ENCODE measurements at regions not wholly inside any gene's neighbourhood (a gene's known extent, or its start where the extent isn't known, plus 50 kb on each side); places are given as distances from the start of the nearest gene placed in this dataset.
"Not testable (repeated sequence)": the region's sequence is repeated elsewhere in the genome, so short reads cannot be mapped to it uniquely, and the experiment has no call there.

- no peak for DNase-seq
- in situ Hi-C loops (cut with MboI; ENCODE audit: low pct_unique_long_range_greater_than_20kb, low sequenced_read_pairs) = no loop called here
Measured at GRCh38 chr10:3325954-3326750, 153.6 kb upstream of the PITRM1 start.

GRCh38 chr10:3324612-3325038 lies 152.0 kb upstream of the PITRM1 start:
- in situ Hi-C loops (cut with MboI; ENCODE audit: low pct_unique_long_range_greater_than_20kb, low sequenced_read_pairs) = no loop called here

GRCh38 chr10:3323865-3324498 lies 151.4 kb upstream of the PITRM1 start:
- no peak for DNase-seq
- in situ Hi-C loops (cut with MboI; ENCODE audit: low pct_unique_long_range_greater_than_20kb, low sequenced_read_pairs) = no loop called here

More at GRCh38 chr10:3324612-3325038, 152.0 kb upstream of the PITRM1 start:
- no peak for DNase-seq

- no peak for DNase-seq
- in situ Hi-C loops (cut with MboI; ENCODE audit: low pct_unique_long_range_greater_than_20kb, low sequenced_read_pairs) = no loop called here
Measured at GRCh38 chr10:3321123-3321522, 148.5 kb upstream of the PITRM1 start.

- in situ Hi-C loops (cut with MboI; ENCODE audit: low pct_unique_long_range_greater_than_20kb, low sequenced_read_pairs) = no loop called here
- no peak for DNase-seq
Measured at GRCh38 chr10:3319811-3320226, 147.2 kb upstream of the PITRM1 start.

- not testable (repeated sequence) for DNase-seq
Measured at GRCh38 chr10:3318480-3318807, 145.9 kb upstream of the PITRM1 start.

GRCh38 chr10:3317553-3318479 lies 145.2 kb upstream of the PITRM1 start:
- DNase-seq; in situ Hi-C loops (cut with MboI; ENCODE audit: low pct_unique_long_range_greater_than_20kb, low sequenced_read_pairs): not testable (repeated sequence)

More at GRCh38 chr10:3318480-3318807, 145.9 kb upstream of the PITRM1 start:
- in situ Hi-C loops (cut with MboI; ENCODE audit: low pct_unique_long_range_greater_than_20kb, low sequenced_read_pairs) = not testable (repeated sequence)

- in situ Hi-C loops (cut with MboI; ENCODE audit: low pct_unique_long_range_greater_than_20kb, low sequenced_read_pairs); DNase-seq: not testable (repeated sequence)
Measured at GRCh38 chr10:3314445-3315085, 142.0 kb upstream of the PITRM1 start.

GRCh38 chr10:3313784-3314444 lies 141.3 kb upstream of the PITRM1 start:
- in situ Hi-C loops (cut with MboI; ENCODE audit: low pct_unique_long_range_greater_than_20kb, low sequenced_read_pairs) = not testable (repeated sequence)
- peak; percentile 43 for DNase-seq

GRCh38 chr10:3312403-3312940 lies 139.9 kb upstream of the PITRM1 start:
- in situ Hi-C loops (cut with MboI; ENCODE audit: low pct_unique_long_range_greater_than_20kb, low sequenced_read_pairs) = no loop called here
- no peak for DNase-seq

- in situ Hi-C loops (cut with MboI; ENCODE audit: low pct_unique_long_range_greater_than_20kb, low sequenced_read_pairs) = no loop called here
- DNase-seq = no peak
Measured at GRCh38 chr10:3310016-3310784, 137.6 kb upstream of the PITRM1 start.

- no peak for DNase-seq
- in situ Hi-C loops (cut with MboI; ENCODE audit: low pct_unique_long_range_greater_than_20kb, low sequenced_read_pairs) = no loop called here
Measured at GRCh38 chr10:3306050-3306449, 133.5 kb upstream of the PITRM1 start.

- in situ Hi-C loops (cut with MboI; ENCODE audit: low pct_unique_long_range_greater_than_20kb, low sequenced_read_pairs) = no loop called here
- no peak for DNase-seq
Measured at GRCh38 chr10:3295582-3296151, 123.1 kb upstream of the PITRM1 start.

GRCh38 chr10:3294919-3295581 lies 122.5 kb upstream of the PITRM1 start:
- DNase-seq = no peak

GRCh38 chr10:3293581-3294431 lies 121.2 kb upstream of the PITRM1 start:
- no peak for DNase-seq
- in situ Hi-C loops (cut with MboI; ENCODE audit: low pct_unique_long_range_greater_than_20kb, low sequenced_read_pairs) = no loop called here

More at GRCh38 chr10:3294919-3295581, 122.5 kb upstream of the PITRM1 start:
- in situ Hi-C loops (cut with MboI; ENCODE audit: low pct_unique_long_range_greater_than_20kb, low sequenced_read_pairs) = no loop called here

- in situ Hi-C loops (cut with MboI; ENCODE audit: low pct_unique_long_range_greater_than_20kb, low sequenced_read_pairs) = no loop called here
- no peak for DNase-seq
Measured at GRCh38 chr10:3292636-3293035, 120.1 kb upstream of the PITRM1 start.

Data from KBM-7 (cell line).